ENCODE measurements at regions not wholly inside any gene's neighbourhood (a gene's known extent, or its start where the extent isn't known, plus 50 kb on each side); places are given as distances from the start of the nearest gene placed in this dataset.
"Not testable (repeated sequence)": the region's sequence is repeated elsewhere in the genome, so short reads cannot be mapped to it uniquely, and the experiment has no call there.

DNA sequence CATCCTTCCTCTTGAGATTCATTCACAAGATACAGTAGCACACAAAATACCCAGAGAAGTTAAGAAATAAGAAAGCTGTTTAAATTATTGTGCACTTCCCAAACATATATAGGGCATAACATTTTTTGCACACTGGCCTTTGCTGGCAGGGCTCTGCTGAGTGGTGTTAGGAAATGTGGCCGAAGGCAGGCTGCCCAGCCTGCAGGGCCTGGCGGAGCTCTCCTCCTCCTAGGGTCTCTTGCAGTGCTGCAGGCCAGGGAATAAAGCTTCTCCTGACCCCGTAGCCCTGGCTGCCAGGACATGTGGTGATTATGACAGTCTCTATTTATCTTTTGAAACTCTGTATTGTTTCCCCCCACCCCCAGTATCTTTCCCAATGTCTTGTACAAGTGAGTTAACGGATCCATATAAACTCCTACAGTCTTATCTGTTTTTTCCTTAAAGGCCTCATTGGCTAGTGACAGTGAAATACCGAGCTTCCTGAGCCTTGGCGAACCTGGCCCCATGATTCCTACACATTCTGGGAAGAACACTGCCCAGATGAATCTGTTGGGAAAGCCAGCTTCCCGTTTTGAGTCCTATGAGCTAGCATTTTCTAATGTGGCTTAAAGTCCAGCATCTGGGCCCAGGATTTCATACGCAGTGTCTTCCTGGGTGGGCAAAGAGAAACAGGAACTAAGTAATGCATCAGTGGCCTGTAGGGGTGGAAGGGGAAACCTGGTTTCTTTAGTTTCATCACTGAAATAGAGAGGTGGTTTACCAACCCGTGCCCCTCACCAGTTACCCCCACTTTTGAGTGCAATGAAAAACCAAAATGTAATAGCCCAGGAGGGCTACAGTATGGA, 310.3 kb downstream of the BCL2L11 start:
- DNase-seq, result not testable (repeated sequence)

GRCh38 chr2:111432423-111432822, 311.7 kb downstream of the BCL2L11 start:
- DNase-seq, result not testable (repeated sequence)

- not testable (repeated sequence) for DNase-seq
Measured at GRCh38 chr2:111432916-111433499, 312.3 kb downstream of the BCL2L11 start.

DNA sequence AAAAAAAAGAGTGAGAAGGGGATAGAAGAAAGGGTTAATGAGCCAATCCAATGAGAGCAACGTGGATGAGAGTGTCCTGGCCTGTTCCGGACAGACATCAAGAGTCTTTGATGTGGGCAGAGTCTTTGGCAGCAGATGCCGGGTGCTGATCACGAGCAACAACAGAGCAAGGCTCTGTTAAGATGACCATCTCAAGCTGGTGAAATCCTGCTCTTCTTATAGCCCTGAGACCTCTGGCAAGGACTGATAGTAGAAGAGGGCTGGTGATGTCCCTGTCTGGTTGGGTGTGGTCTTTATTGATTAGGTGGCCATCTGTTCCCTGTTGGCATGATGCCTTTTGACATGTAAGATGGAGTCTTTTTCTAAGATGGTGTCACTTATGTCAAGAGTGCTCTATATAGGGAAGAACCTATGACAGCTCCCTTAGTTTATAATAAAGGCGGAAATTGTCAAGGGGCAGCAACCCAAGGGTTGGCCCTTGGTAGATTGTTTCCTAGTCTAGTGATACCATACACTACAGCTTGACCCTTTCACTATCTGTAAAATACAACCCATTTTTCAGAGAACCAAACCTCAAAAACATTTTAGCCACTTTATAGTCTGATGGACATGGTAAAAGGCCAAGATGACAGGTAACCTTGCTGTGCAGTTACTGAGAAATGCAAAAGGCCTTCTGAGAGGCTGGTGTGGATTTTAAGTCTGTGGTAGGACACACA, 313.3 kb downstream of the BCL2L11 start:
- not testable (repeated sequence) for DNase-seq

GRCh38 chr2:111434608-111434939, 313.9 kb downstream of the BCL2L11 start:
- not testable (repeated sequence) for DNase-seq

DNA sequence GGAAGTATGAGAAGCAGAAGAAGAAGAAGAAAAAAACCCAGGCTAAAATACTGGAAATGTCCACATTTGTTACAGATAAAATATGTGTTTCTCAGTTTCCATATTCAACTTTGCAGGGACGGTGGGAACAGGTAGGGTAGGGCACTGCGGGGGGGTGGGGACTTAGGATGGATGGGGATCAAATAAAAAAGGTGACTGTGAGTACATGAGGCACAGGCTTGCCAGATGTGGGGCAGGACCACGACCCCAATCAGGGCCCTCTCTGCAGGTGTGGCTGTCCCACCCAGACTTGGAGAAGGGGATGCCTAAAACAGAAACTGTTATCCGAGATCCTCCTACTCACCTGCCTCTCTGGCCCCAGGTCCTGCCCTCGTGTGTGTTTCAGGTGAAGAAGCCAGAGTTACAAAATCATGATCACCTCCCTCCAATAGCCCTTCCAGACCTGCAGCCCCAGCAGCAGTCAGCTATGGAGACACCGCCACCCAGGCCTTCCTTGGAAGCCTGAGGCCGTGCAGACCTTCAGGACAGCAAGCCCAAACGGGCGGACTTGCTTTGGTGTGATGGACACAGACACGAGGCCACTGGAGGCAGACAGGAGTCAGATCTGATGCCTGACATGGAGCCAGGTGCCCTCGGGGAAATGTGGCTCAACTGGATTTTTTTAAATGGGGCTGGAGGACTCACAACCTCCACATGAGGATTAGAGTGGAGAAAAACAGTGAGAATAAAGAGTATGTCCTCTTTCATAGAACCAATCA, 315.0 kb downstream of the BCL2L11 start:
- DNase-seq, result not testable (repeated sequence)

GRCh38 chr2:111436411-111436810, 315.7 kb downstream of the BCL2L11 start:
- not testable (repeated sequence) for DNase-seq

DNA sequence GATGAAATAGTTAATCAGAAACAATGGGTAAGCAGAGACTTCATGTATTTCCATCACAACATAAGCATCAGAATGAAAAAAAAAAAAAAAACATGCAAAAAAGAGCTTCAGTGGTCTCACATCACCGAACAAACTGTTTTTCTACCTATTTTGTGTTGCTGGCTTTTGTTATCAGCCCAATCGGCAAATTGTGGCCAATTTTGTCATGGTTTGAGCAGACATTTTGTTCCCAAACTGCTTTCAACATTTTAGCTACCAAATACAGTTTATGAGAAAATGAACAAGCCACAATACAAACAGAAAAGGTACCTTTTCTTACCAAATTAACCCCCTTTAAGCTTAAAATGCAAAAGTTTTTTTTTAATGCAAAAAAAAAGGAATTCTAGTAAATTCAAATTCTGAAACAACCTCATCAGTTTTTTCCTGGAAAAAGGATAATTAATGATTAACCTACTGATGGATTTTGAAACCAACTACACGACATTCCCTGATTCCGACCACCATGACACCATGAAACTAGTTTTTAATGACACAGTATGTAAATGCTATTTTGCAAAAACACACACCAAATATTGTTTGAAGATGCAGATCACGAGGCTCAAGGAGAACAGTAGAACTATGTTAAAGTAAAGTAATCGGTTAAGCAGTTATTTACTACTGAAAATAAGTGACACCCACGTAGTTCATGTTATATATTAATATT, 316.7 kb downstream of the BCL2L11 start:
- DNase-seq, result not testable (repeated sequence)

DNA sequence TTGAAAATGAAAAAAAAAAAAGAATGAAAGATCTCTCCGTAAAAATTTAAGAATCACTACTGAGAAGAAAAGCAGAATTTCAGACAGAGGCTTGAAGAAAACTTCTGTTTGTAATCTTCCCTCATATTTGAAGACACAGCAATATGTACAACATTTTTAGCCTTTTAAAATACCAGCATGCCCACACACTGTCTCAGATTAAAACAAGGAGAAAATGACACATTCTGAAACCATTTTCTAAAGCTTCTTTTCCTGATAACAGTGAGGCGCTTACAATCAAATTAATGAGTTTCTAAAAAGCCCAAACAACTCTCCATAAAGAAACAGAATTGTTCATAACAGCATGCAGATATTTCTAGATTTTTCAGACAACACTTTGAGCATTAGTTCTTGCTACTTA, 317.4 kb downstream of the BCL2L11 start:
- DNase-seq, result not testable (repeated sequence)

- not testable (repeated sequence) for DNase-seq
Measured at GRCh38 chr2:111439237-111439636, 318.5 kb downstream of the BCL2L11 start.

- DNase-seq, result not testable (repeated sequence)
Measured at GRCh38 chr2:111441614-111442013, 320.9 kb downstream of the BCL2L11 start.

GRCh38 chr2:111442767-111443454, 322.2 kb downstream of the BCL2L11 start:
- DNase-seq, result not testable (repeated sequence)

GRCh38 chr2:111444516-111444915, 323.8 kb downstream of the BCL2L11 start:
- DNase-seq, result not testable (repeated sequence)

DNA sequence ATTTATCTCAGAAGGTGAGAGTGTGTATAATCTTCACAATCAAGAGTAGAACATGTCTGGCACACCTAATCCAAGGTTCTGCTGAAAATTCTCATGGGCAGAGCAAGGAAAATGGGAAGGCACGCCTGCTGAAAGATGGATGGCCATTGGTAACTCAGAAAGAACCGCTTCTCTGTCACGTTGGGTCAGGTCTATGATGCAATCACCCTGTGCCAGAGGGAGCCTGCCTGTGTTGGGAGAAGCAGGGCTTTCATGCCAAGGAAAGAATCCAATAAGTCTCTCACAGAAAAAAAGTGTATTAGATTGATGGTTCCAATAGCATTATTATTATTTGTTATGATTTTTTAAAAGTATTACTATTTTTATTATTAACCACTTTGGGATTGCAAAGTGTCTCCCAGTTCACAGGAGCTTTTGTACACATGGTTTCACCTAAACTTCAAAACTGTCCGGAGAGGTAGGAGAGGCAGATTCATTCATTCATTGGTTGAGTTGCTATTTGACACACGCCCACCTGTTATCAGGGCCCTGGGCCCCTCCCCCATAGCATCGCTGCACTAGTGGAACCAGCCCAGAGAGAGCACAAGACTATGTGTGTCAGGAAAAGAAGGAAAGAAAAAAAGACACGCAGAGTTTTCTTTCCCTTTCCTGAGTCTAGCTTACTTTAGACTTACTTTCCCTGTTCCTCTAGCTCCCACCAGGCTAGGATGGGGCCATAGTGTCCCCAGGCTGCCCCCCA, 324.6 kb downstream of the BCL2L11 start:
- not testable (repeated sequence) for DNase-seq

DNA sequence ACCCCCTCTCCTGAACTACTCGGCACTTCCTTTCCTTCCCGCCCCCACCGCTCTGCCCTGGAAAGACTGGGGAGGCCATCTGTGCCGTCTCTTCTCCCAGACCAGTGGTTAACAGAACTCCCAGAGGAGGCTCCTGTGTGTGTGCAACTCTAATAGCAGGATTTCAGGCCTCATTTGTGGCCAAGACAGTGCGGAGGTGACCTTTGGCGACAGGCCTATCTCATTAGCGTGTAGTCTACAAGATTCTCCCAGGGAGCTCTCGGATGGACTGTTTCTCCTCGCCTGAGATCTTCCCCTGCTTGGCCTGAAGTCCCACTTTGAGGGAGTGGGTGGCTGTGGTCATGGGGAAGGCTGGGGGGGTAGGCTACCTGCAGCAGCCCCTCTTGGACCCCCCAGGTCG, 325.2 kb downstream of the BCL2L11 start:
- DNase-seq, result not testable (repeated sequence)

- DNase-seq, result not testable (repeated sequence)
Measured at GRCh38 chr2:111447482-111447881, 326.8 kb downstream of the BCL2L11 start.

DNA sequence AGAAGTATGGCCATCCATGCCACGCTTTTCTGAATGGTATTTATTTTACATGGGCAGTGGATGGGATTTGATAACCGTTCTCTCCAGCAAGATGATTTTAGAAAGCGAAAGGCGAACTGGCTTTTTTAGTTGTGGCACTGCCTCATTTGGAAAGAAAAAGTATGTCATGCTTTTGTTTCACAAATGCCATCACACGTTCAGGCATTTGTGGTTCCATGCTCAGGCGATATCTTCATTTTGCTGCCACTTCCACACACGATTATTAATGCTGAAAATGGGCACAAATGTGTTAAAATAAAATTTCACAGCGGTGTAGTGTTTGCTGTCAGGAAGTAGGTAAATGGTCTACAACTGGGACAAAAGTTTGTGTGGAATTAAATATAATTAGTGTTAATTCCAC, 328.1 kb downstream of the BCL2L11 start:
- DNase-seq, result not testable (repeated sequence)

GRCh38 chr2:111450526-111450925, 329.8 kb downstream of the BCL2L11 start:
- not testable (repeated sequence) for DNase-seq

DNA sequence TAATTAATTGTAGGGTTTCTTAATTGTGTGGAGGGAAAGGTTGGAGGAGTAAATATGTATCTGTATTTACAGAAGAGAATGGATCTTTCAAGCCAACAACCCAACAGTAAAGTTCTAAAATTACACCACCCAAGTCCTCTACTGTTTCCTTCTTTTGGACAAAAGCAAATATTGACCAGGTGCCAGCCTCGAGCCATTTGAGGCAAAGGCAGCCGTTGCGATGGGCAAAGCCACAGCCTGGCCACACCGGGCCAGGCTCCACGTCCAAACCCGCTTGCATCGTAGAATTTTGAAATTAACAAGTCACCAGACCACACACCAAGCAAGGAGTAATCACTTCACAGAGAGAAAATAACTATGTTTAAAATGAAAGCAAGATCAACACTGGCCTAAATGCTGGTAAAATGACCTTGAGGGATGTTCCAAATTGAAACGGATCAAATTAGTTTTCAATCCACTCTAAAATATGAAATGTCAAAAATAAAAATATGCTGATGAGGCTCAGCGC, 331.0 kb downstream of the BCL2L11 start:
- not testable (repeated sequence) for DNase-seq

DNA sequence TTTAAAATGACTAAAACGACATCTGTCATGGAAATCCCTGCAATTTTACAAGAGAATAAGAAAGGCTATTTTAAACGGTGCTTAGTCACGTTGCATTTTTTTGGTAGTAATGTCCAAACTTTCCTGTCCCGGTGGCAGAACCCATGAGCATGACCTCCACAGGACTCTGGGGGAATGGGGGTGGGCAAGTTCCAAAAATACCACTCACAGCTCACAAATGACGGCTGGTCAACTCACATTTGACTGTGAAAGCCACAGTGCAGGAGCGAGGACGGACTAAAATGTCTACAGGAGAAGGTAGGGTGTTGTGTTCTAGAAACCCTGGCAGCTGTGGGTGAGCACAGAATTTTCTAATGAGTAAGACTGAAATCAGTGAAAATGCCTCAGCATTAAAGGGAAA, 331.5 kb downstream of the BCL2L11 start:
- DNase-seq, result not testable (repeated sequence)

DNA sequence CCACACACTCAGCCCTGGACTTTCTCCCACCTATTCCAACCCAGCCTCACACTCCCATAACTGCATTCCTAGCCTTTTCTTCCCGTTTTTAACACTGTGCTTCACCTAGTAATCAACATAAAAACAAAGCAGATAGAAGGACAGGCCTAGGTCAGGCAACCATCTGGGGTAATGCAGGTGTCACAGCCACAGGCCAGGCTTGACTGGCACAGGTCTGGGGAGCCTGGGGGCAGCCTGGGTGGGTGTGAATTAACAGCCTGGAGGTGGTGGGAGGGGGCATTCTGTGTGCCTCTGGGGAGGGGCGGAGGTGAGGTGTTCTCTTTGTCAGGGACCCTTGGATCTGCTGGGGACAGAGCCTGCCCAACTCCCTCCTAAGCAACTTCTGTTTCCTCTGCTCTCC, 332.6 kb downstream of the BCL2L11 start:
- not testable (repeated sequence) for DNase-seq

Measured in NCI-H510A (cell line).